SU-DHL-6 (cell line): ENCODE measurements at regions not wholly inside any gene's neighbourhood (a gene's known extent, or its start where the extent isn't known, plus 50 kb on each side); places are given as distances from the start of the nearest gene placed in this dataset.

Experiments
- H2AFZ ChIP-seq: fragments of 200-600 bp; sonication (generic); 2 replicates; pipeline ENCODE4 v1.6.1; 2014; ENCODE audit warnings: low read depth, mild to moderate bottlenecking, moderate library complexity, mixed read lengths, antibody characterized with exemption, low read length; ENCODE audit not compliant: severe bottlenecking
- H3F3A ChIP-seq: fragments of 200-600 bp; shearing (Covaris generic); 2 replicates; pipeline ENCODE4 v1.6.0; 2016; ENCODE audit warnings: antibody characterized with exemption, mild to moderate bottlenecking; ENCODE audit not compliant: insufficient read depth
- H3K27ac ChIP-seq: fragments of 200-600 bp; sonication (generic); 2 replicates; pipeline ENCODE4 v1.5.1; 2016; ENCODE audit warnings: low read depth, mild to moderate bottlenecking, low read length, moderate library complexity, mixed read lengths
- H3K27me3 ChIP-seq: fragments of 200-600 bp; sonication (generic), shearing (Covaris generic); 2 replicates; pipeline ENCODE4 v1.6.0; 2014; ENCODE audit warnings: mild to moderate bottlenecking, low read length
- H3K36me3 ChIP-seq: fragments of 200-600 bp; sonication (generic); 2 replicates; pipeline ENCODE4 v1.6.1; 2014; ENCODE audit warnings: mild to moderate bottlenecking, low read length, mixed read lengths
- H3K4me2 ChIP-seq: fragments of 300-600, 200-600 bp; shearing (Covaris generic), sonication (generic); 2 replicates; pipeline ENCODE4 v1.6.0; 2014; ENCODE audit warnings: low read length, low read depth, mild to moderate bottlenecking; ENCODE audit not compliant: poor library complexity, severe bottlenecking
- H3K4me3 ChIP-seq: fragments of 200-600 bp; sonication (generic); 2 replicates; pipeline ENCODE4 v1.5.1; 2014; ENCODE audit warnings: antibody characterized with exemption, low read length, mild to moderate bottlenecking, mixed read lengths; ENCODE audit not compliant: insufficient read depth, poor library complexity, severe bottlenecking
- H3K79me2 ChIP-seq: fragments of 200-600 bp; sonication (generic); 2 replicates; pipeline ENCODE4 v1.6.1; 2014; ENCODE audit warnings: mild to moderate bottlenecking, low read length, moderate library complexity; ENCODE audit not compliant: insufficient read depth
- H3K9ac ChIP-seq: fragments of 200-600 bp; sonication (generic); 2 replicates; pipeline ENCODE4 v1.7.0; 2014; ENCODE audit warnings: mild to moderate bottlenecking, low read length
- H3K9me2 ChIP-seq: fragments of 200-600 bp; sonication (generic); replicated peaks from 2 replicates; pipeline ENCODE4 v1.6.1; 2014; ENCODE audit warnings: low read length; ENCODE audit not compliant: insufficient read depth
- H3K9me3 ChIP-seq: fragments of 200-600 bp; sonication (generic); 2 replicates; pipeline ENCODE4 v1.6.1; 2014; ENCODE audit warnings: low read length, mixed read lengths; ENCODE audit not compliant: insufficient read depth
- H4K20me1 ChIP-seq: fragments of 200-600 bp; sonication (generic); 2 replicates; pipeline ENCODE4 v1.6.1; 2014; ENCODE audit warnings: low read depth, mild to moderate bottlenecking, antibody characterized with exemption, low read length, moderate library complexity, mixed read lengths
- CTCF ChIP-seq: fragments of 200-600 bp; sonication (generic); IDR thresholded peaks from one replicate; pipeline ENCODE4 v1.5.1; 2017; ENCODE audit warnings: antibody characterized with exemption, mild to moderate bottlenecking, low read length, moderate library complexity; ENCODE audit not compliant: insufficient read depth, poor library complexity, severe bottlenecking
- EZH2phosphoT487 ChIP-seq: fragments of 200-600 bp; sonication (generic), shearing (Covaris generic); conservative IDR thresholded peaks from 2 replicates; pipeline ENCODE4 v1.6.1; 2018; ENCODE audit warnings: mild to moderate bottlenecking, antibody characterized with exemption, low read length, moderate library complexity, mixed read lengths

DNA sequence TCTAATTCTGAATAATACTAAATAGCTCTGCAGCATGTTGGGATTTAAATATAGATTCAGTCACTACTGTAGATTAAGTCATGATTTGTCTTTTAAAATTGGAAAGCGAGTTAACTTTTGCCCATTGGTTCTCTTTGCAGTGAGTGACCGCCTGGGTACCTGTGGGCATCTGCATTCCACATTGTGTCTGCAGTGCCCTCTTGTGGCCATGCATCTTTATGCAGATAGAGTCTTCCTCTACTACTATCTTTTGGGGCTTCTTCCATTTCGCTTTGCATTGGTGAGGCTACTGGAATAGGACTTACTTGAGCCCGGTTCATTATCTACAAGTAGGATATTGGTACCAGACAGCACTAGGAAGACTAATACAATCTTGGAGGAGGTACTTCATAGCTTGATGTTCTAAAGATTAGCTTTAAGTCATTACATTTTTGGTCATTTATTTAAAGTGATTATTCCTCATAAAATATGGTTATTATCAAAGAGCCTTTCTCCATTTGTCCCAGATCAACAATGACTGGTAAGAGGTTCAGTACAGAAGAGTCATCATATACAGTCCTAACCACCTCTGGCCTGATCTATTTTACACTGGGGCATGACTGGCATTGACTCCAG lies 203.0 kb downstream of the SOCS6 start:
- Histone ChIP-seq H3K79me2 (no peaks in the 10 kb centered on the region), H3K27ac (no peak overlapping the region), H3K4me3 (no peak overlapping the region), H3K9ac (no peak overlapping the region), H3K36me3 (no peaks in the 10 kb centered on the region), H4K20me1 (no peaks in the 10 kb centered on the region), H3K9me3 (no peaks in the 10 kb centered on the region), H3K4me2 (no peak overlapping the region), H2AFZ (no peak overlapping the region), H3K27me3 (no peaks in the 10 kb centered on the region), H3F3A (no peaks in the 10 kb centered on the region), H3K9me2 (no peaks in the 10 kb centered on the region)
- peak; percentile 76 for TF ChIP-seq CTCF
- TF ChIP-seq EZH2phosphoT487: no peak

GRCh38 chr18:70489986-70490933 lies 201.4 kb downstream of the SOCS6 start:
- H3K9ac ChIP-seq: no peak overlapping the region
- no peaks in the 10 kb centered on the region for H3K79me2 ChIP-seq
- no peaks in the 10 kb centered on the region for H3K27me3 ChIP-seq
- H3K4me2 ChIP-seq: no peak overlapping the region
- H3K9me3 ChIP-seq: no peaks in the 10 kb centered on the region
- H4K20me1 ChIP-seq: no peaks in the 10 kb centered on the region
- no peaks in the 10 kb centered on the region for H3K36me3 ChIP-seq
- H3K27ac ChIP-seq: no peak overlapping the region
- TF ChIP-seq EZH2phosphoT487 (no peak), CTCF (peak; percentile 70)
- no peaks in the 10 kb centered on the region for H3K9me2 ChIP-seq
- H3F3A ChIP-seq: no peaks in the 10 kb centered on the region
- H2AFZ ChIP-seq: no peak overlapping the region
- H3K4me3 ChIP-seq: no peak overlapping the region

- Histone ChIP-seq H3K27me3 (no peaks in the 10 kb centered on the region), H3K4me2 (no peak overlapping the region), H3K9me2 (no peaks in the 10 kb centered on the region), H3K27ac (no peak overlapping the region), H3K9ac (no peak overlapping the region), H3K4me3 (no peak overlapping the region), H2AFZ (no peak overlapping the region), H3K79me2 (no peaks in the 10 kb centered on the region), H3K9me3 (no peaks in the 10 kb centered on the region), H3F3A (no peaks in the 10 kb centered on the region), H4K20me1 (no peaks in the 10 kb centered on the region), H3K36me3 (no peaks in the 10 kb centered on the region)
- no peak for TF ChIP-seq EZH2phosphoT487
- TF ChIP-seq CTCF: no peak
These were observed 200.7 kb downstream of the SOCS6 start for GRCh38 chr18:70489571-70489970.
